ENCODE measurements at regions not wholly inside any gene's neighbourhood (a gene's known extent, or its start where the extent isn't known, plus 50 kb on each side); places are given as distances from the start of the nearest gene placed in this dataset.

DNA sequence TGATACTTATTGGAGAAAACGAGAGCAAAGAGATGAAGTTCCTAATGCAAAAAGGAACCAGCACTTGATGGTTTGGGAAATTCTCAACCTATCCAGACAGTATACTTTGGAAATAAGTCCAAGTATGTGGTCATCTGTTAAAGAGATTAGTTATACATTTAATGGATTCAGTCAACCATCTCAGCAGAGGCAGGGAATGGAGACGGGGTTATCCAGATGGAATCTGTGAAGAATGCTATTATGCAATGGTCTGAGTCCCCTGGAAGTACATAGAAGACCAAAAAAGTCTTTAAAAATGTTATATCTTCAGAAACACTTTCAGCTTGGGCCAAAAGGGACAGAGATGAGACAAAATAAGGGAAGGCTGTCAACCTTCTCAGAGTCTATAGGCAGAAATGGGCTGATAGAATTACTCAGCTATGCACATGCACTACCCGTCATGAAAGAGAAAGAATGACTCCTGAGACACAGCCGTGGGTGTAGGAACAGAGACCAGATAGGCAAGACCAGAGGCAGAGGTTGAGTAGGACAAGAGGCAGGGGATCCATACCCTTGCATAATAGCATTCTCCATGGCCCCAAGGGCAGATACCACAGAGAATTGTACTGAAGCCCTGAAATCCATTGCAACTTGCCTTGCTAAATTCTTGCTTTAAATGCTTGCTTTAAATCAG lies 738.8 kb upstream of the POT1 start:
- peak; percentile 24 for DNase-seq (ENCODE audit: low read depth, low spot score)

GRCh38 chr7:125664625-125665024 lies 735.0 kb upstream of the POT1 start:
- no peak for DNase-seq (ENCODE audit: low read depth, low spot score)

GRCh38 chr7:125663961-125664360 lies 734.3 kb upstream of the POT1 start:
- no peak for DNase-seq (ENCODE audit: low read depth, low spot score)

DNA sequence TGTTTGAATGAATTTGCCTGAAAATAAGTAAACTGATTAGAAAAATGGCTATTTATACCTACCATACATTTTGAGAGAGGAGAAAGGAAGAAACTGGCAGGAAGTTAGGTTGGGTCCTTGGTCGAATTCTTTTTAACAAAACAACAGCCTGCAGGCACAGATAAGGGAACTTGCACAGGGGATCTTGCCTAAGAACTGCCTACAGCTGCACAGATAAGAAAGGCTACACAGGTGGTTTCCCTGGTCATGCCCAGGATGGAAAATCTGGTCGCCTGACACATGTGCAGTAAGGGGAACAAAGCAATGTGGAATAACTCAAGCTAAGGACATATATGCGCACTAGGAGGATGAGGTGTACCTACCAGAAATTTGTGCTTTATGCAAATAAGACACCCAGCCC lies 732.1 kb upstream of the POT1 start:
- DNase-seq (ENCODE audit: low read depth, low spot score) = peak; percentile 26

DNA sequence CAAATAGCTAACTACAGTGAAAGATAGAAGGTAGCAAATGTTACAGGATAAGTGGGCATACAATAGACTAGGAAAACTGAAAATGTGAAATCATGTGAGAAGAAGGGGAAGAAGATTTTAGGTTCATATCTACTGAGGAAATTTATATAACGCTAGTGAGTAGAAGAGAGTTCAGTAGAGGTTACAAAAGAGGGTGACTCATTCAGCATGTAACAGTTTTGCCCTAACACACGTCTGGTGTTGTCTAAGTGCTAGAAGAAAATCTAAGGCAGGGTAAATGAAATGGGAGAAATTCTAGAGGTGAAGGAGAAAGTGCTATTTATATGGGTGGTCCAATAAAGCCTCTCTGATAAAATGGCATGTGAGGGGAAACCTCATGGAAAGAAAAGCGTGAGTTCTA lies 731.4 kb upstream of the POT1 start:
- no peak for DNase-seq (ENCODE audit: low read depth, low spot score)

GRCh38 chr7:125654076-125654475 lies 724.5 kb upstream of the POT1 start:
- no peak for DNase-seq (ENCODE audit: low read depth, low spot score)

DNA sequence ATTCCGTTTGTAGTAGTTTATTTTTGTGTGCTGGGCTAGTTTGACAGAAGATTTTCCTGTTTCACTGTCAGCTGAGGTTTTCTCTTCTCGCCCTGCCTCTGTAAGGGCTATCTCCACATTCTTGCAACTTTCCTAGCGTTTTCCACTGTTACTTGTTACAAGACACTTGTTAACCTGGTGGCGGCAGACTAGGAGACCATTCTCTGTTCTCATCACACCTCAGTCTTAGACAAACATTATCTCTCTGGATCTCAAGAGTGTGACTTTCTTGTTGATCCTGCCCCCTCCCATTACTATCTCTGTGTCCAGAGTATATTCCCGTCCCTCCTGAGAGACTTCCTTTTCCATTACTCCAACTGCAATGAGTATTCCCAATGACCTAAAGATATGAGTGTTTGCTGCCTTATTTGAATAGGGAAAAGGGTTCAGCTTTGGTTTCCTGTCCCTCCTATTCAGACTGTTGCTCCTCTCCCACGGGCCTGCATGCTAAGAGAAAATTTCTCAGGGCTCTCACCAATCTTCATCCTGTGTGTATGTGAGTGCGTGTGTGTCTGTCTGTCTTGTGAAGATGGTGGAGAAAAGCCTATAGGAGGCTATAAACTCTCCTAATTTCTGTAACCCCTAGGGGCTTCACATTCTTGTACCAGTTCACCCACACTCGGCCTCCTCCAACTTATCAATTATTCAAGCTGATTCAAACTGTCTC lies 722.4 kb upstream of the POT1 start:
- DNase-seq (ENCODE audit: low read depth, low spot score) = no peak

DNA sequence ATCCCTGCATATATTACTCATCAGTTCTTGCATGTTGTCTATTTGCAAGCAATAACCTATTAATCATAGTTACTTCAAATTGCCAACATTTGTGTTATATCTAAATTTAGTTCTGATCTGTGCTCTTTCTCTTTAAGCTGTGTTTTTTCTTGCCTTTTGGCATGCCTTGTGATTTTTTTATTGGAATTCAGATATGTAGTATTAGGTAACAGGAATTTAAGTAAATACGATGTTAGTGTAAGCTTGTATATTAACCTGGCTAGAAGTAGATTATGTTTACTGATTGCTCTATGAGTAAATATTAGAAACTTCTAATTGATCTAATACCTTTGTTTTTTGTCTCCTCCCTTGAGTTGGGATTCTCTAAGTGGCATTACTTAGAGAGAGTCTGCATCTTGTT lies 718.9 kb upstream of the POT1 start:
- no peak for DNase-seq (ENCODE audit: low read depth, low spot score)

DNA sequence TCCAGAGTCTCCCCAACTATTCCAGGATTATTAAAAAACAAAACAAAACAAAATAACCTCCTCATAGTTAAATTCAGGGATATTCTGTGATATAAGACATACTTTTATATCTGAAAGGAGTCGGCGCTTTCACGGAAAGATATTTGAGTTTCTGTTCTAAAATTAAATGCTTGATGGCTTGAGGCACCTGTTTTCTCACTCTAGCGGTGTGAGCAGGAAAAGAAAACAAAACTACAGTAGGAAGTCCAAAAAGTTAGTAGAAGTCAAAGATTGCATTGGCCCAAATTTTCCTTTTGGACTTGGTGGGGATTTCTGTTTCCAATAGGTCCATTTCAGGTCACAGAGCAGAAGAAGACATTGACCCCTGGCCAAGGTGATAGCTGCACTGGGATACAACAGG lies 716.1 kb upstream of the POT1 start:
- DNase-seq (ENCODE audit: low read depth, low spot score) = no peak

DNA sequence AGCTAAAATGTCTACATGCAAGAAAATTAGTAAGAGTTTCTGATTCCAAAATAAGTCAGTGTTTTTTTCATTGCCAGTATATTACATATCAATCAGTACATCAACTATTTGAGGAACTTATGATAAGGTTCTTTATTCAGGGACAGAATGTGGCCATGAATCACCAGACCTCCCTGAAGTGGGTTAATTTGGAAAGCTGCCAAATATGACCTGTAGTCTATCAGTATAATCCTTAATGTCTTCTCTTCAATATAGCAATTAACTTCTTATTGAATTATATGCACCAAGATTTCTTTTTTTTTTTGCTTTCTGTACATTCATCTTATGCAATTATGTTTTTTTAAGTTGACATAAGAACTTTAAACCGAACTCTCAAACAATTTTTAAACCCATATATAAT lies 714.5 kb upstream of the POT1 start:
- no peak for DNase-seq (ENCODE audit: low read depth, low spot score)

DNA sequence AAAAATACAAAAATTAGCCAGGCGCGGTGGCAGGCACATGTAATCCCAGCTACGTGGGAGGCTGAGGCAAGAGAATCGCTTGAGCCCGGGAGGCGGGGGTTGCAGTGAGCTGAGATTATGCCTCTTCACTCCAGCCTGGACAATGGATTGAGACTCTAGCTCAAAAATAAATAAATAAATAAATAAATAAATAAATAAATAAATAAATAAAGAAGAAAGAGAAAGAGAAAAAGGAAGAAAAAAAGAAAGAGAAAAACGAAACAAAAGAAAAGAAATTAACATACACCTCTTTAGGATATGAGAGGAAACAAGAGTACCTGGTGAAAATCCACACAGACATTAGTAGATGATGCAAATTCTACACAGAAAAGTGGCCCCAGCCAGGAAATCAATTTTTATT lies 713.7 kb upstream of the POT1 start:
- no peak for DNase-seq (ENCODE audit: low read depth, low spot score)

DNA sequence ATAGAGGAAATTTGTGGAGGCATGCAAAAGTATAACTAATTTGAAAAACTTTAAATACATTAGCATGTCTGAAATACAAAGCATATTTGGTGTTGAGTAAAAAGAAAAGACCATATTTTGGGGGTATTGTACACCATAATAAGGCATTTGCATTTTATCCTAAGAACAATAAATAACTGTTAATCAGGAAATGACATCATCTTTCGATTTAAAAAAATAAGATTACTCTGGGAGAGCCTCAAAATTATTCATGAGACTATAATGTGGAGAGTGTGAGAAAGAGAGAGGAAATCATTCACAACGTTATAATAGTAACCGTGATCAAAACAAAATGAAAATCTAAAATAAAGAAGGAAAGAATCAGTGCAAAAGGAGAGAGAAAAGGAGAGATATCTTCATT lies 712.3 kb upstream of the POT1 start:
- no peak for DNase-seq (ENCODE audit: low read depth, low spot score)

DNA sequence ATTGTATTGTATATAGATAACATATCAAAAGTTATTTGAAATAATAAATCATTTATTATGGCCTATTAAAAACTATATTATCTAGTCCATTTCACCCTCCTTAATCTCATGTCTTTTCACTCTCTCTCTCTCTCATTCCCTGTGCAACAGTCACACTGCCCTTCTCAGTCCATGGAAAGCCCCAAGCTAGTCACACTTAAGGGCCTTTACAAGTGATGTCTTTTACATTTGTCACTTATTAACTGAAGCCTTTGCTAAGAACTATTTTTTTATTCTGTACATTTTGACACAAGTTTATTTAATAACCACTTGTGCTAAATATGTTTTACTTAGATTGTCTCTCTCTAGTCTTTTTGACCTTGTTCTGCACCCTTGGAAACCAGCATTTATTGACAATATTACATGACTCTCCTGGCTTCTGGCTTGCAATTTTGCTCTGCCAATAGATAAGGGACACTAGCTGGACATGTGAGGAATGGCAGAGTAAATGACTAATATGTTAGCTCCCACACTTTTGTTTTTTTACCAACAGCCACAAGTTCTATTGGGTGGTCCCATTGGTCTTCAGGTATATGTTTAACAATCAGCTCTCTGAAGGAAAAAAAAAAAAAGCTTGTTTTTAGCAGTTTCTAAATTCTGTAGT lies 706.8 kb upstream of the POT1 start:
- DNase-seq (ENCODE audit: low read depth, low spot score) = no peak

- DNase-seq (ENCODE audit: low read depth, low spot score) = no peak
Observed at GRCh38 chr7:125618516-125618915, 688.9 kb upstream of the POT1 start.

- no peak for DNase-seq (ENCODE audit: low read depth, low spot score)
Observed at GRCh38 chr7:125611582-125611981, 682.0 kb upstream of the POT1 start.

- no peak for DNase-seq (ENCODE audit: low read depth, low spot score)
Observed at GRCh38 chr7:125606671-125607070, 677.0 kb upstream of the POT1 start.

DNA sequence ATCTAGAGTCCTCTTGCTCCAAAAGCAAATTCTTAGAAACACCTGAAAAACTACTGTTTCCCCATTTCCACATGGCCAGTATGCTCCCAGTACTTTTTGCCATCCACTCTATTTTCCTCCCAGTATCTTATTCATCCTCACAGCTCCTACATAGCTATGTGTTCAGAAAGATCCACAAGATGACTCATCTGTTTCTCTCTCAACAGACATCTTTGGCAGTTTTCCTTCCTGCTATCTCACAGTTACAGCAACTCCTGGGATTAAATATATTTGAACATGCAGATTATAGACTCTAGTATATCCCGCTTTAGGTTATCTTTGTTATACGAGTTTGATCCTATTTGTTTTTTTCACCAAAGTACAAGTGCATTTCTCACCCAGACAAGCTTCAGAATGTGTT lies 675.6 kb upstream of the POT1 start:
- no peak for DNase-seq (ENCODE audit: low read depth, low spot score)

GRCh38 chr7:125602441-125602840 lies 672.8 kb upstream of the POT1 start:
- no peak for DNase-seq (ENCODE audit: low read depth, low spot score)

DNA sequence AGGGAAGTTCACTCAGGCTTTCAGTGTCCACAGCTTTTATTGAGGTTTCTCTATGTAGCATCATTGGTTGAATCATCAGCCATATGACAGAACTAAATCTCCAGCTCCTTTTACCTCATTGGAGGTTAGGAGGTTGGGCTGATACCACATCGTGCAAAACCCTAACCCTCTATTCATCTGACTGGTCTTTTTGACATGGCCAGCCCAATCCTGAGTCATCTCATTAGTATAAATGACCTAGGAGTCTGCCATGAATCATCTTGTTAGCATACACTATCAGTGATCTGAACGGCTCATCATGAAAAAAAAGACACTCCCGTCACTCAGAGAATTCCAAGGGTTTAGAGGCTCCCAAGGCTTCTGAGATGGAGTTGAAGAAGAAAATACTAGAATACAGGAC lies 669.8 kb upstream of the POT1 start:
- peak; percentile 4 for DNase-seq (ENCODE audit: low read depth, low spot score)

DNA sequence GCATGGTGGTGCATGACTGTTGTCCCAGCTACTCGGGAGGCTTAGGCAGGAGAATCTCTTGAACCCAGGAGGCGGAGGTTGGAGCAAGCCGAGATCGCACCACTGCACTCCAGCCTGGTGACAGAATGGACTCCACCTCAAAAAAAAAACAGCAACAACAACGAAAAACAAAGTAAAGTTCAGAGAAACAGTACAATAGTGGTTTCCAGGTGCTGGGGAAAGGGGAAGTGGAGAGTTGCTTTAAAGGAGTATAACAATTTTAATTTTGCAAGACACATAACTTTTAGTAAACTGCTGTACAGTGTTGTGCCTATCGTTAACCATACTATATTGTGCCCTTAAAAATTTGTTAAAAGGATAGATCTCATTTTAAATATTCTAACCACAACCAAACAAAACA lies 662.7 kb upstream of the POT1 start:
- DNase-seq (ENCODE audit: low read depth, low spot score) = no peak

DNA sequence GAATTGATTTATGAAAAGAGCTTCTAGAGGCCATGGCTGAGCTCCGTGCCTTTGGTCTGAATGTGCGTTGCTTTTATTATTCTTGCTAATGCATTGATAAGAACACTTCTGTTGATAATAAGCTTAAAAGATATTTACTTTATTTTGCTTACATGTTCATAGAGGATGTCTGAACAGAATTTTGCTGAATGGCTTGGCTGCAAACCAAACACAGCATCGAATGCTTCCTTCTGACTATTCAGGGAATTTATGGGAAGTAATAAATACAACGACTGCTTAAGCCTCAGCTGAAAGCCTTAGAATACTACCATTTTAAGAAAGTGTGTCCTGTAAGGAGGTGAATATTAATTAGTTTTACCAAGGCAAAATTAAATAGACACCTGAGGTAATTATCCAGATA lies 643.5 kb upstream of the POT1 start:
- DNase-seq (ENCODE audit: low read depth, low spot score) = no peak

GRCh38 chr7:125572414-125572813 lies 642.8 kb upstream of the POT1 start:
- DNase-seq (ENCODE audit: low read depth, low spot score) = no peak

DNA sequence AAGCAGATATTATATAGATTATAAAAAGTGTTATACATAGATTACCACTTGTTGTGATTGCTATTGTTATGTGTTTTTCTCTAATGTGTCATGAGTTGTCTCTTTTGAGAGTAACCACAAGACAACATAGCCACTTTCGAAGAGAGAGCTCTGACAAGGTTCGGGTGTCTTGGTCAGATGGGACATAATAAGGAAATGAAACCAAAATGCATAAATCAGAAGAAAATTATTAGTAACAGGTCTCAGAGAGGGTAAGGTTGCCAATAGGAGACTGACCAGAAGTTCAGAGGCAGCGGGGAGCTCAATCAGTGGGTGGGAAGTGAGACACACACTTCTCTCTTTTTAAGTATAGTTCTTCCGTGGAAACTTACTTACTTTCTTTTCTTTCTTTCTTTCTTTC lies 639.2 kb upstream of the POT1 start:
- DNase-seq (ENCODE audit: low read depth, low spot score) = no peak

Measured in ELF-1 (cell line).